NCI-H2029 treated with DMSO at 0.1 percent for 48 hours (cell line): ENCODE measurements at regions not wholly inside any gene's neighbourhood (a gene's known extent, or its start where the extent isn't known, plus 50 kb on each side); places are given as distances from the start of the nearest gene placed in this dataset.
"Not testable (repeated sequence)": the region's sequence is repeated elsewhere in the genome, so short reads cannot be mapped to it uniquely, and the experiment has no call there.

Experiments used
- DNase-seq: peaks from one replicate; lab custom pipeline; 2025; lab: John Stamatoyannopoulos, UW

DNA sequence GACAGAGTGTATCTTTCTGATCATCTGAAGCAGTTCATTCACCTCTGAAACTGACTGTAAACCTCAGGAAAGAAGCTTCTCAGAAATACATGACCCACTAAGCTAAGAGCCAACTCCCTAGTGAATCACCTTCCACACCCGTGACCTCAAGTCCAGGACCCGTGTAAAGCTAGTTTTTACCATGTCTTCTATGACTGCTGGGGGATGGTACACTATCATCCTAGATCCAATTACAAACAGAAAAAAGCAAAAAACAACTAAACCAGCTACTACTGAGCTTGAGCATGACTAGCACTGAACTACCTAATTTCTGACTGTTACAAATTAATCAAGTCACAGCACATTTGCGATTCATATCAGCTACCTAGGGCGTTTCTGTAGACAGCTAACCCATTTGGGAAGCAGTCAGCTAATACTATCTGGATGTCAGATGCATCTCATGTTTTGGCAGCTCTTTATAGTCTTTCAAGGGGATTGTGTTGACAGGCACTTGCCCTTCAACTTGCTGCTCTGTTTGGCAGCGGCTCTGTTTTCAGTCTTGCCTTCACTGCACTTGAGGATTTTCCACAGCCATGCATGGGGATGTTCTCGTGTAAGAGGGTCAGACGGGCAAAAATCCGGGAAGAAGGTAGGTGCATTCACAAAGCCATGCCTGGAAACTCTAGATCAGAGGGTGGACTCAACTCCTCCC, 350.3 kb downstream of the ANAPC1 start:
- not testable (repeated sequence) for DNase-seq

DNA sequence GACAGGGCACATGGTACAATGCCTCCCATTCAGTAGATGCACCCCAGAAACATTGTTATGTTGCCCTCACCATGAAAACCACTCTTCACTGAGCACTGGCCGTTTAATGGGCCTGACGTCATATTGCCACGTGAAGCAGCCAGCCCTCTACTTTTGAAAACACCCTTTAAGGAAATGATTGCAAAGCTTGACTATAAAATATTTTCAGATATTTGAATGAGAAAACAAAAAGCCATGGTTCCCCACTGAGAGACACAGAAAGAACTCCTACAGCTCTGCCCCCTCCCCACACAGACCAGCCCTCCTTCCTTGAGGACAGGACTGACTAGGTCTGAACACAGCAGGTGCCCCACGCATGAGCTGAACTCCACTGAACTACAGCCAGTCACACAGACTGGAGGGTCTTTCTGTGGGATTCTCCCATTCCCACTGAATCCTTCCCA, 349.1 kb downstream of the ANAPC1 start:
- DNase-seq = no peak

DNA sequence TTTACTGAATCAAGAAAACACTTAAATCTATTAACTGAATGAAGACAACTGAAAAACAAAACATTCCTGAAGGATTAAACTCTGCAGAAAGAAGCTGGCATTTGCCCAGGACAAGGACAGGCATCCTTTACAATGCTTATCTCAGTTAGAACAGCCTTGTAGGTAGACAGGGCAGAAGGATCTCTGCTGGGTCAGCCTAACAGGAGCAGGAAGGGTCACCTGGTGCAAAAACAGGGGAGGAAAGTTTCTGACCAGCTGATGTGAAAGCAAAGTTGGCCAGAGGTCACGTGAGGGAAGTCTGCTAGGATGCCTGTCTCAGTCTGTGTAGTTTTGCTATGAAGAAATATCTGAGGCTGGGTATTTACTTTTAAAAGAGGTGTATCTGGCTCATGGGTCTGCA, 348.6 kb downstream of the ANAPC1 start:
- DNase-seq = no peak

DNA sequence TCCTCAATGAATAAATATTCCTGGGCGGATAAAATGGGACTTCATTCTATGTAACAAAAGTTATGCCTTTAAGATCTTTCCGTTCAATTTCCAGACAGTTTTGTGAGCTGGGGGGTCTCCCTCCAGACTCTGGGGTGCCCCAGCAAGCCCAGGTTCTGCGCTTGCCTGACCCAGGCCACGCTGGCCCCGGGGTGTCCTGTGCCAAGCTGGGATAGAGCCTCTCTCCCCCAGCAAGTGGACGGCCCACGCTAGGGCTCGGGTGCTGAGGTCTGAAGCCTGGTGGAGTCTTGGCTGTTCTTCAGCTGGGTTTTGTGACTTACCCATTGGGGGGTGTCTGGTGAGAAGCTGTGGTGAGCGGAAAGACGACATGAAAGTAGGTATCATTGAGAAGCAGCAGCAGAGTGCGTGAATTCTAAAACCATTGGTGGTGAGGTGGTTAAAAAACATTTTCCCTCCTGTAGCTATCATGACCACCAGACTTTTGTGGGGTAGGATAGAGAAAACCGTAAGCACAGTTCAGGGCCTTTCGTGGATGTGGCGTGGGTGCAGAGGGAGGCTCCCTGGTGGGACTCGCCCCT, 346.8 kb downstream of the ANAPC1 start:
- no peak for DNase-seq

DNA sequence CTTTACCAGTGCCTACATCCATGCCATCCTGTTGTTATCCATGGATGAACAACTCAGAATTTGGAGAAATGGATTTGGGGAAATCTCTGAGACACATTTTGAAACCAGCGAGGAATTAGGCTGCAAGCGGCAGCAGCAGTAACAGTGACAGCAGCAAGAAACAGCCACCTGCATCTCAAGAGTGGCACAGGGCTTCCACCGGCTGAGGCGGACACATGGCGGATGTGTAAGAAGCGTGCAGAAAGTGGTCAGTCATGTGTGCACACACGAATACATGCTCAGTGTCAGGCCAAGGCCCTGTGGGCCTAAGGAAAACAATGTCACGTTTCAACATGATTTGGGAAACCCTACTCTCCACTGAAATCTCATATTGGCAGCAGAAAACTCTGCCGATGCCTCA, 344.0 kb downstream of the ANAPC1 start:
- DNase-seq = not testable (repeated sequence)

DNA sequence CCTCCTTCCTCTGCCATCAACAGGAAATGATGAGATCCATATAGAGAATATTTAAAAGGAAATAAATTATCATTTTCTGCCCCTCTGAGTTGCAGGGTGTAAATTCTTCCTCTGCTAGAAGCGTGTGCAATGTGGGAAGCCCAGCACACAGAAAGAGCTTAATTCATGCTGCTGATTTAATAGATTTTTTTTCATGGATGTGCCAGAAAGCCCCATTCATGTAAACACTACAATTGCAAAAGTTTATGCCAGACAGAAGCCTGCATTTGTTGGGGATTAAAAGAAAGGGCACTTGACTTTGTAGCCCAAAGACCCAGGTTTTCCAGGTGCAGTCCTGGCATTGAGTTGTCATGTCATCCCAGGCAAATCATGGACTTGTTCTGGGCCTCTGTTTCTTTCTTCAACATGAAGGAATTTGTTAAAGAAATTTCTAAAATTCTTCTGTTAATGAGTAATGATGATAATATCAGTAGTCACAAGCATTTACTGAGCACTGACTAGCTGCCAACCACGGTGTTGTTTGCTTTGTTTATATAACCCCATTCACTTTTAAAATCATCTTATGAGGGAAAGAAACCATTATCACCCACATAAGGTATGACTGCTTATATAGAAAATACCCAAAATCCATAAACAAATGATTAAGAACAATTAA, 341.7 kb downstream of the ANAPC1 start:
- not testable (repeated sequence) for DNase-seq

DNA sequence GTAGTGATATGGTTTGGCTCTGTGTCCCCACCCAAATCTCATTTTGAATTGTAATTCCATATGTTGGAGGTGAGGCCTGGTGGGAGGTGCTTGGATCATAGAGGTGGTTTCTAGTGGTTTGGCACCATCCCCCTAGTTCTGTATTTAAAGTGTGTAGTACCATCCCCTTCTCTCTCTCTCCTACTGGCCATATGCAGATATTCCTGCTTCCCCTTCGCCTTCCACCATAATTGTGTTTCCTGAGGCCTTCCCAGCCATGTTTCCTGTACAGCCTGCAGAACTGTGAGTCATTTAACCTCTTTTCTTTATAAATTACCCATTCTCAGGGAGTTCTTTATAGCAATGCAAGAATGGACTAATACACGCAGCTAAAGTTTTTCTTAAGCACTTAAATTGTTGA, 340.0 kb downstream of the ANAPC1 start:
- not testable (repeated sequence) for DNase-seq

DNA sequence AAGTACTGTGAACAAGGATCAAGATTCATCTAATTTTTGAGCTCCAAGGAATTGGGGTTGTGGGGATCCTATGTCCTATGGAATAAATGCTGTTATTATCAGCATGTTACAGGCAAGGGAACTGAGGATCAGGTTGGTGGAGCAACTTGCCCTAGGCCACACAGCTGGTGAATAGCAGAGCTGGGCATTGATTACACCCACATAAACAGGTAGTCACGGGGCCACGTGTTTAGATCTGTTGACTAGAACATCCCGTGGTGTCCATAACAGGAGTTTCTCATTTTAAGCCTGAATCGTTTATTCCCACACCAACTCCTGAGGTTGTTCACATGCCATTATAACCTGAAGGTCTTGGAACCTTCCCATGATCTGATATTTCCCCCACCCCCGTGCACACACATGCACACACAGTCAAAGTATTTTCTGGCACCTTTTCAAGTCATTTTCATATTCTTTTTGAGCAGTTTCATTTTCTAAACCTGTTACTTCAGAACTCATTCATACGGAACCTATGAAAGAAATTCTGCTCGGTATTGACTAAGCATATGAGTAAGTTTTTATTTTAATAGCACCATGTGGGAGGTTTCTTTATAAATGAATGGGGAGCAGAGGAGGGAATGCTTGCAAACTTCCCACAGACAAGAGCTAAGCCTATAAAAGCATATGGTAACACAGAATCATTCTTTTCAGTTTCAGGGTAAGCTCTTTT, 338.1 kb downstream of the ANAPC1 start:
- not testable (repeated sequence) for DNase-seq

DNA sequence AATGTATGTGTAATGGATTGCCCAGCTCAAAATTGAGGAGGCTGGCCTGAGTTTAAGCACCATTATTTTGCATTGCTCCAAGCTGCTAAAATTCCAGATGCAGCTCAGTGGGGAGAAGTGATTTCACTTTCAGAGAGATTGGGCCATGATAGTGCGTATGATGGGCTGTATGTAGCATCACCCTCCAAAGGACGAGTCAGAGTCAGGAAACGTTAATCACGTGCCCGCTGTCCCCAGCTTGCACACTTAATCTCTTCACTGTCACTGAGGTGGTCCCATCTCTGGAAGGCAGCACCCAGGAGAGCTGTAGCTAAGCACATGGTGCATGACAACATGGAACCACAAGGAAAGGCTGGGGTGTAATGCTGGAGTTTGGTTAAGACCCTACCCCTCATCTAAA, 337.4 kb downstream of the ANAPC1 start:
- DNase-seq = not testable (repeated sequence)

DNA sequence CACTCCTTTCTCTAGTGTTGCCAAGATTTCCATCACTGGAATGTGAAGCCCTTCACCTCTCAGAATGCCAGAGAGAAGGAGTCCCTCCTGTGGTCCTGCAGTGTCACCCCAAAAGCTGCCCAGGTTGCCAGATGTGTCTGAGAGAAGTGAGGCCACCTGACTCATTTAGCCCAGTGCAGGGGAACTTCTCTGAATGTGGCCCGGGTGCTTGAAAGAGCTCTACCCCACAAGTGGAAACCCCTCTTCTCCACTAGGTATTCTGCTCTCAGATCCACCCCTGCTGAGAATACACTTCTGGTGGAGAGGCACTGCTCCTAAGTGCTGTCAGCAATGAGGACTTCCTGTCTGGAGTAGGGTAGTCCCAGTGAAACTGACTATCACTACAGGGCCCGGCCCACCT, 334.8 kb downstream of the ANAPC1 start:
- not testable (repeated sequence) for DNase-seq

DNA sequence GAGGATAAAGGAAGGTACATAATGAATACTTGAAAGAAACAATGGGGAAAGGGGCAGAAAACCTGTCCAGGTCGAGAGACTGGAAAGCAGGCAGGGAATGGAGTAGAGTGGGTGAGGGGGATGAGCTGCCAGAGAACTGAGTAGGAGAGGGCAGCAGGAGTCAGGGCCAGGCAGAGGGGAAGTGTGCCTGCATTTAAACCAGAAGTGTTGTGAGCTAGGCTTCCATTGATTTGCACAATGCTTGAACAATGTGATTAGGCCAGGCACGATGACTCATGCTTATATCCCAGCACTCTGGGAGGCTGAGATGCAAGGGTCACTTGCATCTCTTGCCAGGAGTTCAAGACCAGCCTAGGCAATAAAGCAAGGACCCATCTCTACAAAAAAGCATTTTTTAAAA, 332.6 kb downstream of the ANAPC1 start:
- not testable (repeated sequence) for DNase-seq

DNA sequence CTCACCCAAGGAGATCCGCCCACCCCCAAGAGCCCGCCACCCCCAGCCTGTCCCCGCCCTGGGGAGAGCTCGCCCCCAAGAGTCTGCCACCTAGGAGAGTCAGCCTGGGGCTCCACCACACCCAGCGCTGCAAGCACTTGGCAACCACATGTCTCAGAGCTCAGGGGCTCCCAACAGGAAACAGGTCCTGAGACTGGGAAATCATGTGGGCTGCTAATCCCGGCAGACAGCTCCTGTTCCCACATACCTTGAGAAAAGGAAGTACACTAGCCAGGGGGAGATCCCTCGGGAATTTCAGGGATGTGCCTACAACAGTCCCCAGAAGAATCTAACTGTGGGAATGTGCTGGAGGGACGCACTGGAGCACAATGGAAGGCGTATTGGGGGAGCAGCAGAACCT, 331.4 kb downstream of the ANAPC1 start:
- not testable (repeated sequence) for DNase-seq

DNA sequence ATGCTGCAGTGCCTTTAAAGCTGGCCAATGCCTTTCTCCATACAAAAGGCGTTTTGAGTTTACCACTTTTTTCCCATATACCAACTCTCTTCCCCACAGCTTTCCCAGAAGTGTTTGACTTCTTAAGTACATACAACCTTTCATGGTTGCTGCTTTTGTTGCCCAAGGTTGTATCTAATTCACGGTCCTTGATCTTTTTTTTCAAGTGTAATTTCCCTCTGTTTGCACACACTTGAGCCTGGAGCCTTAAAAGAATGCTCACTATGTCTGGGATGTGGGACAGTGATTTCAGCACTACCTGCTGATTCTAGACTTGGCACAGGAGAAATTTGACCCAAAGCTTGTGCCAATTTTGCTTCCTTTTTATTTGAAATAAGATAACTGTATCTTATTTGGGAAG, 324.7 kb downstream of the ANAPC1 start:
- DNase-seq = not testable (repeated sequence)

DNA sequence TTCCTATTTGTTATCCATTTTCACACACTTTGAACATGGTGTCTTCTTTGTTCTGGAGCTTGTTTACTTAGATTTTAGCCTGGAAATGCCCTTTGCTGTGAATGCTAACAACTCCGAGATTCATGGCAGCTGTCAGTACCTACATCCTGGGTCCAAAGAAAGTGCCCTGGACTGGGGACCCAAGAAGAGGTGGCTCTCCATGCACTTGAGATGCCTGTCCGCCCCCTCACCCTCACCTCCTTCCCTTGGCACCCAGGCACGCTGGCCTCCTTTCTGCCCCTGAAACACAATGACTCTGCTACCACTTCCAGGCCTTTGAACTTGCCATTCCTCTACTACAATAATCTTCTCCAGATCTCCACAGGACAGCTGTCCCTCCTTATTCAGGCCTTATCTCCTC, 324.2 kb downstream of the ANAPC1 start:
- not testable (repeated sequence) for DNase-seq

DNA sequence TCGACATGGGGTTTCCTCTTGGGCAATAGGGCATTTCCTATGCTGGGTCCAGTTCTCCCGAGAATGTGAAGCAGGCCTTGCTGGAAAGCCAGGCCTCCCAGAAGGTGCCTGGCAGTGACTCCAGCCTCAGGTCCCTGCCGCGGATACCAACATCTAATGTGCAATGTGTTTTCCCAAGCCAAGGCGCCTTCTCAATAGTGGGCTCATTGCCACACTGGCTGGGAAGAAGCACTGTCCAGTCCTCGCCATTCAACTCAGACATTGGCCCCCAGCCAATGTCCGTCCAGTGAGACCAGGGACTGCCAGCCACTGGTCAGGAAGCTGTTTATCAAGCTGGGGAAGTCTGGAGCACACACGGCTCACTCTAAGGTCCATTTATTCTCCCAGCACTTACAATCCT, 317.9 kb downstream of the ANAPC1 start:
- DNase-seq = not testable (repeated sequence)

DNA sequence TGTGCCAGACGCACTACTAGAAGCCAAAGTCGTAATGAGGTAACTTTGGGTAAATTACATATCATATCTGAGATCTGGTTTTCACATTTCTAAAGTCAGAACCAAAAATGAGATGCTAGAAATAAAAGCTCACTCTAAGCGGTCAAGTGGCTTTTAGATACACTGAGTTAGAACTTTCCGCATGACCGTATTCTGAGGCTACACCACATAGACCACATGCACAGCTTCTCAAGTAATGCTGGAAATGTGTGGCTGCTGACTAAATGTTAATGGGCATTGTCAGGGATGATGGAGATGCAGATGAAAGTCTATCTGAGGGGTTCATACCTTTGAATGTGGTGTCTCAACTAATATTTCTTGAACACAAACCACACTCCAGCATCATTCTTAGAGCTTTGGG, 316.8 kb downstream of the ANAPC1 start:
- not testable (repeated sequence) for DNase-seq

DNA sequence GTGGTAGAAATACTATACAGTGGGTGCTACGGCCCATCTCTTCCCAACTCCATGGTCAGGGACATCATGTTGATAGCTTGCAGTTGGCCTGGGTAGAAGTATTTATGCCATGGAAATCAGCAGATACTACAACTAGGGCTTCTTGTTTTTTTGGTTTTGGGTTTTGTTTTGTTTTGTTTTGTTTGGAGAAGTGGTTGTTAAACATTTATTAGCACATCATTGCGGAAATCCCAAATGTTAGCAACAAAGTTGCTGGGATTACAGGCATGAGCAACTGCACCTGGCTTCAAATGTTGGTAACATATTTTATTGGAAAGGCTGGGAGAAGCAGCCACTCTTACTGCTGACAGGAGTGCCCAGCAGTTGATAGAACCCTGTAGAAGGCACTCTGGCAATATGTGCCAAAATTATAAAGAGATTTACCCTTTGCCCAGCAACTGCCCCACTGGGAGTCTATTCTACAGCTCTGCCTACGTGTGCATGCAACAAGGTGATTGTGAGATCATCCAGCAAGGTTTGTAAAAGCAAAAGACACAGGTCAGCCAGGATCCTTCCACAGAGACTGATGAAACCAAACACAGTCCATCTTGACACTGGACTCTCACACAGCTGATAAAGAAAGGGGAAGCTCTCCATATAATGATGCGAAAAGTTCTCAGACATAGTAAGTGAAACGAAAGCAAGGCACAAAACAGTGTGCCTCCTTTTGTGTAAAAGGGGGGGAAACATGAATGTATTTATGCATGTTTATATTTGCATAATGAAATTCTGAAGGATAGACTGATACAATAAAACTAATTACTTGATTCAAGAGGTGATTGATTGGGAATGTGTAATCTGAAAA, 314.4 kb downstream of the ANAPC1 start:
- DNase-seq = not testable (repeated sequence)

DNA sequence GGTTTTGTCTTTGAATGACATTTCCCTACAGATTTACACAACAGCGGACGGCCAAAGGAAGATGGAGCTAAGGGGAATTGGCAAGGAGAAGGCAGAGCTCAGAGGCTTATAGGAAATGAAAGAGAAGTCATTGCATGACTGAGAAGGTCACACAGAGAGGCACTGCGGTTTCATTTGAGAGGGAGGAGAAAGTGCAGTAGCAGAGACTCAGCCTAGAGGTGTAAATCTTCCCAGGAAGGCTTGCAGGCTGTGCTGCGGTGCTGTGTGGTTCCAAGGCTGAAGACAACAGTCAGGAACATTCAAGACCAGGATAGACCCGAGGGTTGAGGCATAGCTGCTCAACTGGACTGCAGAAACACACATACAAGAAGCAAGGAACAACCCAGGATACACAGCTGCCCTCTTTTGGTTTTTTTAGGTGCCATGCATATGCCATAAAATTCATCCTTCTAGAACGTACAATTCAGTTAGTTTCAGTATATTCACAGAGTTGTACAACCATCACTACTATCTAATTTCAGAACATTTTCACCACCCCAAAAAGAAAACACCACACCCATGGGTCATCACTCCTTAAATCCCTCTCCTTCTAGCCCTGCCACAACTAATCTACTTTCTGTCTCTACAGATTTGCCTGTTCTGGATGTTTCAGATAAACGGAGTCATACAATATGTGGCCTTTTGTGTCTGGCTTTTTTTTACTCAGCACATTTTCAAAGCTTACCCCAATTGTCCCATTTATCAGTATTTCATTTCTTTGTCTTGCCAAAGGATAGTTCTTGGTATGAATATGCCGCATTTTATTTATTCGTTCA, 313.5 kb downstream of the ANAPC1 start:
- DNase-seq = not testable (repeated sequence)

DNA sequence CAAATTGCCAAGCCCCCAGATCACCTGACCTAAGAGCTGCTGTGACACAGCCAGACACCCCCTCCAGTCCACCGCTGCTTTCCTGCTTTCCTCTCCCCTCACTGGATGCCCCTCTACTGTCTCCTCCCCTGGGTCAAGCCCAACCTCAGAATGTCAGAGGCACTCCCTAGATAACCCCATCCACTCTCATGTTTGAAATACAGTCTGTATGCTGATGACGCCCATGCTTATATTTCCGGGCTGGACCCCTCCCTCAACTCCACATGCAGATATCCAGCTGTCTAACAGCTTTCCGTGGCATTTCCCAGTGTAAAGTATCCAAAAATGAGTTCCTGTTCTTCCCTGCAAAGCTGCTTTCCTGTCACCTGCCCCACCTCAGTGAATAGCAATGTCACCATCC, 309.2 kb downstream of the ANAPC1 start:
- not testable (repeated sequence) for DNase-seq

DNA sequence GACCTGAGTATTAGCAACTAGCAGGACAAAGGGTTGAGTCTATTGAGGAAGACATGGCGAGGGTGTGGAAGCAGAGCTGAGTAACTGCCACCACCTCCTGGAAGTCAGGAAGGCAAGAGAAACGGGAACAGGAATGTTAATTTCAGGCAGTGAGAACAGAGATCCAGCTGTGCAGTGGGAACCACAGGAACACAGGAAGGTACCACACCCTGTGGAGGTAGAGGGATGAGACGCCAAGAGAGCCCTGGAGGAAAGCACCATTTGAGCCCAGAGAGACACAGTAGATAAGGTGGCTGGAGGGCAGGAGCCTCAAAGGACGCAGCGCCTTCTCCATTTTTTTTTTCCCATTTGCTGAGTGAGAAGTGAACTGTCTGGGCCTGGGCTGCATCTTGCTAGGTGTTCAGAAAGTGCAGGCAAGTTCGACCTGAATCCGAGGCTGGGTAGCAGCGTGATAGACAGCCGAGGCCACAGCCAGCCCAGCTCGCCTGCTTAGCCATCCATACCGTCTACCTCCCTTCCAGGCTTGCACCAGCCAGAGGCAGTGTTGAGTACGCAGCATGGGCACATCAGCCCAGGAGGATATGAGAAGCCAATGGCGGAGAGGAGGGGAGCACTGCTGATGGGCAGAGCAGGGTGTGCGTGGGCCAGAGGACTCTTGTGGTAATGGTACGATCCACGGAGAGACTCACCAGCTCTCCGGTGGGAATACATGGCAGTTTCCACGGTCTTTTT, 306.7 kb downstream of the ANAPC1 start:
- not testable (repeated sequence) for DNase-seq
